Thyroid gland (tissue), 4 donors: ENCODE measurements at regions not wholly inside any gene's neighbourhood (a gene's known extent, or its start where the extent isn't known, plus 50 kb on each side); places are given as distances from the start of the nearest gene placed in this dataset.

Experiments used
- DNase-seq, 2 donors: peaks; one replicate each; pipeline ENCODE4 v3.0.0-alpha.2; 2019
- H3K27ac ChIP-seq, 3 donors: fragments of 200-600 bp; sonication (generic); 1 replicate in 2 of 3; 2 replicates in 1 of 3; pipeline ENCODE4 v1.5.1; 2016 to 2019; ENCODE audit warnings: mild to moderate bottlenecking in 1 of 3, moderate library complexity in 1 of 3
- H3K27me3 ChIP-seq: fragments of 200-600 bp; sonication (generic); one replicate; pipeline ENCODE4 v1.5.1; 2019
- H3K36me3 ChIP-seq, 2 donors: fragments of 200-600 bp; sonication (generic); one replicate each; pipeline ENCODE4 v1.5.1; 2016 to 2019
- H3K4me1 ChIP-seq, 2 donors: fragments of 200-600 bp; sonication (generic); one replicate each; pipeline ENCODE4 v1.5.1; 2017 to 2019
- H3K4me3 ChIP-seq, 3 donors: fragments of 200-600 bp; sonication (generic); replicated peaks in 1 of 3; 1 replicate in 2 of 3; 2 replicates in 1 of 3; pipeline ENCODE4 v1.5.1; 2016; ENCODE audit warnings: mild to moderate bottlenecking in 1 of 3
- H3K9me3 ChIP-seq: fragments of 200-600 bp; sonication (generic); one replicate; pipeline ENCODE4 v1.5.1; 2017
- CTCF ChIP-seq, 6 experiments: fragments of 200-600 bp in 3 of 6; fragments of 450-650 bp in 3 of 6; sonication (generic) in 3 of 6; IDR thresholded peaks; one replicate each; pipeline ENCODE4 v1.5.1; 2016 to 2019; ENCODE audit warnings: antibody characterized with exemption in 6 of 6, mild to moderate bottlenecking in 2 of 6, inconsistent platforms in 1 of 6, moderate library complexity in 1 of 6
- POLR2A ChIP-seq, 2 donors: fragments of 450-650 bp; IDR thresholded peaks; one replicate each; pipeline ENCODE4 v1.6.1; 2017; ENCODE audit warnings: antibody characterized with exemption in 2 of 2, mild to moderate bottlenecking in 2 of 2, moderate library complexity in 1 of 2
- WGBS, 2 donors: methylation state at CpG; one replicate each; pipeline ENCODE4 v1.1.5; 2017; 5-methylcytosine and 5-hydroxymethylcytosine counted together
- intact Hi-C: fragments of 100-400 bp; cut with DNase I; formaldehyde crosslinking; loops from one replicate; pipeline ENCODE4 v1.15.1; 2023

- Histone ChIP-seq H3K4me1 (no peaks in the 10 kb centered on the region), H3K36me3 (no peaks in the 10 kb centered on the region), H3K27me3 (no peaks in the 10 kb centered on the region), H3K27ac (no peak overlapping the region), H3K4me3 (no peak overlapping the region), H3K9me3 (no peaks in the 10 kb centered on the region)
- DNase-seq, result no peak
- TF ChIP-seq POLR2A (IDR thresholded peaks at IDR 0.05), result no peak
- TF ChIP-seq CTCF (IDR thresholded peaks at IDR 0.05), result no peak
- intact Hi-C loops, result no loop called here
- 92 to 97% methylated on average over 2 of the region's 2 CpGs for WGBS, 2 donors
These were observed 563.8 kb downstream of the TDRD15 start for GRCh38 chr2:21687589-21687988.

GRCh38 chr2:21690005-21690404 lies 566.2 kb downstream of the TDRD15 start:
- H3K4me3 ChIP-seq, result no peak overlapping the region
- H3K9me3 ChIP-seq, result no peaks in the 10 kb centered on the region
- TF ChIP-seq CTCF (IDR thresholded peaks at IDR 0.05) (no peak), POLR2A (IDR thresholded peaks at IDR 0.05) (no peak)
- no peak for DNase-seq
- no peaks in the 10 kb centered on the region for H3K27me3 ChIP-seq
- H3K36me3 ChIP-seq, result no peaks in the 10 kb centered on the region
- no peaks in the 10 kb centered on the region for H3K4me1 ChIP-seq
- intact Hi-C loops, result no loop called here
- H3K27ac ChIP-seq, result no peak overlapping the region

- Histone ChIP-seq H3K36me3 (no peaks in the 10 kb centered on the region), H3K27me3 (no peaks in the 10 kb centered on the region), H3K4me1 (no peaks in the 10 kb centered on the region), H3K9me3 (no peaks in the 10 kb centered on the region), H3K27ac (no peak overlapping the region), H3K4me3 (no peak overlapping the region)
- intact Hi-C loops, result no loop called here
- DNase-seq, result no peak
- TF ChIP-seq POLR2A (IDR thresholded peaks at IDR 0.05) (no peak), CTCF (IDR thresholded peaks at IDR 0.05) (no peak)
These were observed 569.3 kb downstream of the TDRD15 start for GRCh38 chr2:21693081-21693480.

GRCh38 chr2:21694079-21694878 lies 570.5 kb downstream of the TDRD15 start:
- Histone ChIP-seq H3K4me3 (no peak overlapping the region), H3K4me1 (no peaks in the 10 kb centered on the region), H3K36me3 (no peaks in the 10 kb centered on the region), H3K9me3 (no peaks in the 10 kb centered on the region), H3K27ac (no peak overlapping the region), H3K27me3 (no peaks in the 10 kb centered on the region)
- DNase-seq, result no peak
- WGBS, 2 donors, result 81 to 87% methylated on average over 3 of the region's 3 CpGs
- intact Hi-C loops, result no loop called here
- TF ChIP-seq CTCF (IDR thresholded peaks at IDR 0.05), result no peak
- no peak for TF ChIP-seq POLR2A (IDR thresholded peaks at IDR 0.05)

GRCh38 chr2:21696900-21697299 lies 573.1 kb downstream of the TDRD15 start:
- H3K4me3 ChIP-seq, result no peak overlapping the region
- no peaks in the 10 kb centered on the region for H3K36me3 ChIP-seq
- intact Hi-C loops, result no loop called here
- no peaks in the 10 kb centered on the region for H3K4me1 ChIP-seq
- TF ChIP-seq POLR2A (IDR thresholded peaks at IDR 0.05) (no peak), CTCF (IDR thresholded peaks at IDR 0.05) (no peak)
- H3K9me3 ChIP-seq, result no peaks in the 10 kb centered on the region
- 88 to 93% methylated on average over 4 of the region's 4 CpGs for WGBS, 2 donors
- no peak overlapping the region for H3K27ac ChIP-seq
- no peaks in the 10 kb centered on the region for H3K27me3 ChIP-seq
- DNase-seq, result no peak
